IMR-90 (cell line): ENCODE measurements at regions not wholly inside any gene's neighbourhood (a gene's known extent, or its start where the extent isn't known, plus 50 kb on each side); places are given as distances from the start of the nearest gene placed in this dataset.

Source experiments
- ATAC-seq: fragments of 200-7000 bp; cut with Tn5 transposase; 2 replicates; pipeline ENCODE4 v1.9.1; 2020; ENCODE audit warnings: low read depth, mild to moderate bottlenecking, moderate library complexity
- BruUV-seq: library from RNA; stranded (reverse); fragments of 400-500 nt; replicated peaks from 2 replicates; lab custom pipeline; 2021; lab: Mats Ljungman, UMichigan
- CTCF ChIA-PET: fragments of 300-600 bp; formaldehyde crosslinking; extraction: SDS; loops from one replicate; lab custom pipeline; 2021; ENCODE audit warnings: antibody characterized with exemption; lab: Yijun Ruan, JAX
- POLR2A ChIA-PET: fragments of 300-600 bp; sonication (Branson Sonifier 250); formaldehyde crosslinking; loops from one replicate; lab custom pipeline; 2022; ENCODE audit warnings: antibody characterized with exemption; ENCODE audit not compliant: unreplicated experiment; lab: Charles Lee
- DNase-seq: peaks from one replicate; pipeline ENCODE4 v3.0.0; 2013
- H2AFZ ChIP-seq: replicated peaks from 2 replicates; pipeline ENCODE3; 2013; ENCODE audit warnings: low read length, mild to moderate bottlenecking; ENCODE audit not compliant: poor library complexity
- H2AK5ac ChIP-seq: 2 replicates; pipeline ENCODE4 v1.6.1; 2013; ENCODE audit warnings: low read depth, low read length, inconsistent platforms
- H2AK9ac ChIP-seq: replicated peaks from 2 replicates; pipeline ENCODE3; 2013; ENCODE audit warnings: mild to moderate bottlenecking, low read depth, low read length, moderate library complexity; ENCODE audit not compliant: poor library complexity
- H2BK120ac ChIP-seq: 2 replicates; pipeline ENCODE4 v1.6.1; 2013; ENCODE audit warnings: low read depth, low read length, inconsistent platforms
- H2BK15ac ChIP-seq: 3 replicates; pipeline ENCODE4 v1.6.1; 2013; ENCODE audit warnings: low read depth, low read length, inconsistent platforms
- H2BK20ac ChIP-seq: 2 replicates; pipeline ENCODE4 v1.6.1; 2013; ENCODE audit warnings: low read depth, mild to moderate bottlenecking, inconsistent platforms, low read length, moderate library complexity
- H2BK5ac ChIP-seq: 2 replicates; pipeline ENCODE4 v1.6.1; 2013; ENCODE audit warnings: mild to moderate bottlenecking, low read depth, low read length, inconsistent platforms; ENCODE audit not compliant: poor library complexity, severe bottlenecking
- H3K14ac ChIP-seq: replicated peaks from 2 replicates; pipeline ENCODE4 v1.6.1; 2013; ENCODE audit warnings: low read depth, low read length, inconsistent platforms
- H3K18ac ChIP-seq: 2 replicates; pipeline ENCODE4 v1.6.1; 2013; ENCODE audit warnings: low read depth, low read length, control low read depth
- H3K23ac ChIP-seq: 2 replicates; pipeline ENCODE4 v1.6.1; 2013; ENCODE audit warnings: low read depth, low read length, inconsistent platforms
- H3K27ac ChIP-seq: 2 replicates; pipeline ENCODE4 v1.5.1; 2013; ENCODE audit warnings: mild to moderate bottlenecking, control low read depth, low read length; ENCODE audit not compliant: insufficient read depth
- H3K27me3 ChIP-seq: 2 replicates; pipeline ENCODE4 v1.6.1; 2013; ENCODE audit warnings: low read length; ENCODE audit not compliant: control insufficient read depth, insufficient read depth
- H3K36me3 ChIP-seq: 2 replicates; pipeline ENCODE4 v1.6.1; 2013; ENCODE audit warnings: low read length, mixed read lengths; ENCODE audit not compliant: control insufficient read depth, insufficient read depth
- H3K4ac ChIP-seq: 2 replicates; pipeline ENCODE4 v1.6.1; 2013; ENCODE audit warnings: low read depth, low read length, inconsistent platforms
- H3K4me1 ChIP-seq: 2 replicates; pipeline ENCODE4 v1.6.1; 2013; ENCODE audit warnings: low read length, mixed read lengths; ENCODE audit not compliant: control insufficient read depth, insufficient read depth
- H3K4me2 ChIP-seq: 2 replicates; pipeline ENCODE4 v1.6.1; 2013; ENCODE audit warnings: low read depth, mild to moderate bottlenecking, control low read depth, low read length, moderate library complexity
- H3K4me3 ChIP-seq: 2 replicates; pipeline ENCODE4 v1.5.1; 2013; ENCODE audit warnings: low read depth, mild to moderate bottlenecking, control low read depth, low read length, moderate library complexity; ENCODE audit not compliant: insufficient read depth
- H3K56ac ChIP-seq: 2 replicates; pipeline ENCODE4 v1.6.1; 2013; ENCODE audit warnings: low read length, inconsistent platforms; ENCODE audit not compliant: insufficient read depth; ENCODE audit errors: extremely low read depth
- H3K79me1 ChIP-seq, 2 experiments: 2 replicates each; pipeline ENCODE4 v1.6.1; 2013; ENCODE audit warnings: low read length in 2 of 2, inconsistent platforms in 1 of 2, low read depth in 1 of 2
- H3K9ac ChIP-seq: 2 replicates; pipeline ENCODE4 v1.6.1; 2013; ENCODE audit warnings: low read depth, low read length, control low read depth
- H3K9me1 ChIP-seq: 2 replicates; pipeline ENCODE4 v1.6.1; 2013; ENCODE audit warnings: low read length, inconsistent platforms; ENCODE audit not compliant: insufficient read depth
- H3K9me3 ChIP-seq: 2 replicates; pipeline ENCODE4 v1.6.1; 2013; ENCODE audit warnings: low read length; ENCODE audit not compliant: control insufficient read depth, insufficient read depth
- H4K20me1 ChIP-seq: 2 replicates; pipeline ENCODE4 v1.6.1; 2013; ENCODE audit warnings: low read length, inconsistent platforms; ENCODE audit not compliant: insufficient read depth
- H4K5ac ChIP-seq: 2 replicates; pipeline ENCODE4 v1.6.1; 2013; ENCODE audit warnings: mild to moderate bottlenecking, low read depth, low read length, control low read depth
- H4K8ac ChIP-seq, 2 experiments: 2 replicates each; pipeline ENCODE4 v1.6.1; 2013; ENCODE audit warnings: low read depth in 2 of 2, low read length in 2 of 2, control low read depth in 1 of 2, inconsistent platforms in 1 of 2
- H4K91ac ChIP-seq: 2 replicates; pipeline ENCODE4 v1.6.1; 2013; ENCODE audit warnings: low read depth, low read length, inconsistent platforms; ENCODE audit not compliant: insufficient read depth
- BHLHE40 ChIP-seq: fragments of 150-350 bp; IDR thresholded peaks from 2 replicates; pipeline ENCODE4 v1.6.1; 2016; ENCODE audit warnings: mild to moderate bottlenecking, low read depth, low read length
- CEBPB ChIP-seq: IDR thresholded peaks from 2 replicates; pipeline ENCODE4 v1.6.1; 2012; ENCODE audit warnings: low read depth, low read length, improper control_type of control experiment
- CHD1 ChIP-seq: IDR thresholded peaks from 2 replicates; pipeline ENCODE4 v1.6.1; 2012; ENCODE audit warnings: low read depth, low read length, improper control_type of control experiment
- FOS ChIP-seq: fragments of 150-350 bp; IDR thresholded peaks from 2 replicates; pipeline ENCODE4 v1.6.1; 2016; ENCODE audit warnings: low read depth, low read length
- NFE2L2 ChIP-seq: fragments of 150-350 bp; IDR thresholded peaks from 2 replicates; pipeline ENCODE4 v1.6.1; 2016; ENCODE audit warnings: low read depth, mild to moderate bottlenecking, low read length
- POLR2A ChIP-seq: IDR thresholded peaks from 2 replicates; pipeline ENCODE4 v1.6.1; 2012; ENCODE audit warnings: mild to moderate bottlenecking, low read depth, low read length
- dilution Hi-C: fragments of 300-500 bp; cut with HindIII; formaldehyde crosslinking; loops from one replicate; pipeline ENCODE4 v1.14.3; 2018; ENCODE audit warnings: low sequenced_read_pairs; ENCODE audit not compliant: unreplicated experiment
- in situ Hi-C: fragments of 300-500 bp; cut with MboI; formaldehyde crosslinking; loops from 3 replicates; pipeline ENCODE4 v1.14.3; 2019; ENCODE audit warnings: low sequenced_read_pairs, inconsistent platforms, mixed read lengths
- intact Hi-C: fragments of 100-400 bp; cut with micrococcal nuclease; formaldehyde crosslinking; loops from 2 replicates; pipeline ENCODE4 v1.10.0; 2022
- TF ChIP-seq, protein P1 (sequence below): fragments of 150-350 bp; IDR thresholded peaks from 2 replicates; pipeline ENCODE4 v1.6.1; 2017; ENCODE audit warnings: mild to moderate bottlenecking, antibody characterized with exemption, low read length, low read depth
- TF ChIP-seq, protein P2 (sequence below): fragments of 150-350 bp; IDR thresholded peaks from 2 replicates; pipeline ENCODE4 v1.6.1; 2016; ENCODE audit warnings: low read depth, mild to moderate bottlenecking, low read length, moderate library complexity, borderline replicate concordance

DNA sequence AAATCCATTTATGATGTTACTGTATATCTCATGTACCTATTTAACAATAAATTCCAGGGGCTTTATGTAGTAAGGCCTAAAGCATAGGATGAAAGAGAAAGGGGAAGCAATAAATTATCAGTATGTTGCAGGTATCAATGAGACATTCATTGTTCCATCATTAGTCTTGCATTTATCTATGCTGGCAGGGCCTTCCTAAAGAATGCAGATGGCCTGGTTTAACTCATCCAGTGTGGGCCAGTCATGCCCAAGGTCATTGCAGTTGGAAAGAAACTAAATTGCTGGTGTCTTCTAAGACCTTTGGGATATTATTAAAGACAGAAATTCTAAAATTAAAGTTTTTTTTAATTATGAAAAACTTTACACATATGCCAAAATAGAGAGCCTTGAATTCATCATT, 98.3 kb downstream of the AVPR1A start:
- ChIA-PET CTCF (no interaction called here), POLR2A (no interaction called here)
- no peak overlapping the region for H4K5ac ChIP-seq
- no peak overlapping the region for H2AFZ ChIP-seq
- no peaks in the 10 kb centered on the region for H4K20me1 ChIP-seq
- in situ Hi-C loops (loop anchor here (25.0 kb wide), 1 partner anchor 465 kb away; no protein-coding TSS in a partner anchor), intact Hi-C loops (no loop called here), dilution Hi-C loops (no loop called here)
- no peaks in the 10 kb centered on the region for H3K4me1 ChIP-seq
- H3K14ac ChIP-seq = no peak overlapping the region
- H3K27me3 ChIP-seq = no peaks in the 10 kb centered on the region
- H3K18ac ChIP-seq = no peak overlapping the region
- H3K9me3 ChIP-seq = no peaks in the 10 kb centered on the region
- no peak overlapping the region for H2BK15ac ChIP-seq
- no peak overlapping the region for H4K8ac ChIP-seq
- no peak for ATAC-seq
- H3K9me1 ChIP-seq = no peaks in the 10 kb centered on the region
- H2BK5ac ChIP-seq = no peak overlapping the region
- H2BK20ac ChIP-seq = no peak overlapping the region
- no peak overlapping the region for H3K9ac ChIP-seq
- no peaks in the 10 kb centered on the region for H3K79me1 ChIP-seq
- no peak overlapping the region for H3K4me2 ChIP-seq
- no peak overlapping the region for H3K23ac ChIP-seq
- no peak overlapping the region for H2AK9ac ChIP-seq
- H2AK5ac ChIP-seq = no peak overlapping the region
- H3K4ac ChIP-seq = no peak overlapping the region
- H3K56ac ChIP-seq = no peak overlapping the region
- H4K91ac ChIP-seq = no peak overlapping the region
- H3K4me3 ChIP-seq = no peak overlapping the region
- no TSS peak for BruUV-seq
- no peak for DNase-seq
- H3K27ac ChIP-seq = no peak overlapping the region
- TF ChIP-seq FOS (no peak), NFE2L2 (no peak), POLR2A (no peak), BHLHE40 (no peak), CEBPB (no peak), CHD1 (no peak)
- TF ChIP-seq, protein P1, sequence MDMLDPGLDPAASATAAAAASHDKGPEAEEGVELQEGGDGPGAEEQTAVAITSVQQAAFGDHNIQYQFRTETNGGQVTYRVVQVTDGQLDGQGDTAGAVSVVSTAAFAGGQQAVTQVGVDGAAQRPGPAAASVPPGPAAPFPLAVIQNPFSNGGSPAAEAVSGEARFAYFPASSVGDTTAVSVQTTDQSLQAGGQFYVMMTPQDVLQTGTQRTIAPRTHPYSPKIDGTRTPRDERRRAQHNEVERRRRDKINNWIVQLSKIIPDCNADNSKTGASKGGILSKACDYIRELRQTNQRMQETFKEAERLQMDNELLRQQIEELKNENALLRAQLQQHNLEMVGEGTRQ = no peak
- TF ChIP-seq, protein P2, sequence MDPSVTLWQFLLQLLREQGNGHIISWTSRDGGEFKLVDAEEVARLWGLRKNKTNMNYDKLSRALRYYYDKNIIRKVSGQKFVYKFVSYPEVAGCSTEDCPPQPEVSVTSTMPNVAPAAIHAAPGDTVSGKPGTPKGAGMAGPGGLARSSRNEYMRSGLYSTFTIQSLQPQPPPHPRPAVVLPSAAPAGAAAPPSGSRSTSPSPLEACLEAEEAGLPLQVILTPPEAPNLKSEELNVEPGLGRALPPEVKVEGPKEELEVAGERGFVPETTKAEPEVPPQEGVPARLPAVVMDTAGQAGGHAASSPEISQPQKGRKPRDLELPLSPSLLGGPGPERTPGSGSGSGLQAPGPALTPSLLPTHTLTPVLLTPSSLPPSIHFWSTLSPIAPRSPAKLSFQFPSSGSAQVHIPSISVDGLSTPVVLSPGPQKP = no peak
- H3K36me3 ChIP-seq = no peaks in the 10 kb centered on the region
- H2BK120ac ChIP-seq = no peak overlapping the region
